HEK293 (cell line): ENCODE measurements at regions not wholly inside any gene's neighbourhood (a gene's known extent, or its start where the extent isn't known, plus 50 kb on each side); places are given as distances from the start of the nearest gene placed in this dataset.

Experiments
- KLF9 ChIP-seq: fragments of 450-650 bp; formaldehyde crosslinking; IDR thresholded peaks from 2 replicates; pipeline ENCODE4 v1.5.1; 2016; ENCODE audit warnings: missing biosample characterization, missing genetic modification characterization, low read depth
- SALL2 ChIP-seq: fragments of 450-650 bp; formaldehyde crosslinking; IDR thresholded peaks from 2 replicates; pipeline ENCODE4 v1.5.0; 2017; ENCODE audit warnings: missing biosample characterization, mild to moderate bottlenecking, missing genetic modification characterization, borderline replicate concordance
- TCF7L2 ChIP-seq: IDR thresholded peaks from 2 replicates; pipeline ENCODE4 v1.6.1; 2011; ENCODE audit warnings: low read depth, mild to moderate bottlenecking, inconsistent platforms, low read length, moderate library complexity, borderline replicate concordance
- ZBTB20 ChIP-seq: fragments of 450-650 bp; formaldehyde crosslinking; IDR thresholded peaks from 2 replicates; pipeline ENCODE4 v1.5.1; 2016; ENCODE audit warnings: missing biosample characterization, missing genetic modification characterization
- ZNF16 ChIP-seq: fragments of 450-650 bp; formaldehyde crosslinking; IDR thresholded peaks from 2 replicates; pipeline ENCODE4 v1.5.1; 2016; ENCODE audit warnings: low read depth, missing biosample characterization, missing genetic modification characterization
- ZNF350 ChIP-seq: fragments of 450-650 bp; formaldehyde crosslinking; IDR thresholded peaks from 2 replicates; pipeline ENCODE4 v1.5.0; 2017; ENCODE audit warnings: missing biosample characterization, mild to moderate bottlenecking, missing genetic modification characterization
- ZNF473 ChIP-seq: fragments of 450-650 bp; formaldehyde crosslinking; IDR thresholded peaks from 2 replicates; pipeline ENCODE4 v1.5.1; 2017; ENCODE audit warnings: missing biosample characterization, missing genetic modification characterization
- ZNF501 ChIP-seq: fragments of 450-650 bp; formaldehyde crosslinking; IDR thresholded peaks from 2 replicates; pipeline ENCODE4 v1.5.1; 2016; ENCODE audit warnings: missing biosample characterization, missing genetic modification characterization
- ZNF792 ChIP-seq: fragments of 450-650 bp; formaldehyde crosslinking; IDR thresholded peaks from 2 replicates; pipeline ENCODE4 v1.5.1; 2016; ENCODE audit warnings: missing biosample characterization, missing genetic modification characterization
- TF ChIP-seq, protein P1 (sequence below): fragments of 450-650 bp; formaldehyde crosslinking; IDR thresholded peaks from 2 replicates; pipeline ENCODE4 v1.5.1; 2017; ENCODE audit warnings: missing biosample characterization, missing genetic modification characterization
- TF ChIP-seq, protein P2 (sequence below): fragments of 450-650 bp; formaldehyde crosslinking; IDR thresholded peaks from 2 replicates; pipeline ENCODE4 v1.5.1; 2016; ENCODE audit warnings: missing biosample characterization, missing genetic modification characterization
- TF ChIP-seq, protein P3 (sequence below): fragments of 450-650 bp; formaldehyde crosslinking; IDR thresholded peaks from 2 replicates; pipeline ENCODE4 v1.5.1; 2016; ENCODE audit warnings: missing biosample characterization, missing genetic modification characterization

DNA sequence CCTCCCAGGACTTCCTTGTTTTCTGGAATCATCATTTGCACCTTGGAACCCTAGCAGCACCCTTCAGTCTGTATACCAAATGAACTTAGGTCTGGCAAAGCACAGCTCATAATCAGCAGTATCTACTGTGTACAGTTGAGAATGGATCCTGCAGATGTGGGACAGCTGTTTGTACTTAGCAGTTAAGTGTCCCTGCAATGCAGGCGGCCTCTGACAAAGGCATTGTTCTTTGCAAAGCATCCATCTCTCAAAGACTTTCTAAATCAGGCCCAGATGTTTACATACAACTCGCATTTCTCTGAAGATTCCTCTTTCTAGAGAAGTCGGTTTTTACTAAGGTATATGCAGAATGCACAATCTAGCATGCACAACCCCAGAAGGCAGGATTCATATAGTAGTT is 170.5 kb upstream of the RBM19 start:
- no peak for TF ChIP-seq SALL2 (tag by site-specific recombination)
- no peak for TF ChIP-seq ZBTB20 (tag by site-specific recombination)
- TF ChIP-seq TCF7L2 = no peak
- TF ChIP-seq, protein P1, sequence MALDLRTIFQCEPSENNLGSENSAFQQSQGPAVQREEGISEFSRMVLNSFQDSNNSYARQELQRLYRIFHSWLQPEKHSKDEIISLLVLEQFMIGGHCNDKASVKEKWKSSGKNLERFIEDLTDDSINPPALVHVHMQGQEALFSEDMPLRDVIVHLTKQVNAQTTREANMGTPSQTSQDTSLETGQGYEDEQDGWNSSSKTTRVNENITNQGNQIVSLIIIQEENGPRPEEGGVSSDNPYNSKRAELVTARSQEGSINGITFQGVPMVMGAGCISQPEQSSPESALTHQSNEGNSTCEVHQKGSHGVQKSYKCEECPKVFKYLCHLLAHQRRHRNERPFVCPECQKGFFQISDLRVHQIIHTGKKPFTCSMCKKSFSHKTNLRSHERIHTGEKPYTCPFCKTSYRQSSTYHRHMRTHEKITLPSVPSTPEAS (tag by site-specific recombination) = no peak
- no peak for TF ChIP-seq ZNF792 (tag by site-specific recombination)
- no peak for TF ChIP-seq ZNF16 (tag by site-specific recombination)
- TF ChIP-seq KLF9 (tag by site-specific recombination) = no peak
- no peak for TF ChIP-seq ZNF501 (tag by site-specific recombination)
- TF ChIP-seq, protein P2, sequence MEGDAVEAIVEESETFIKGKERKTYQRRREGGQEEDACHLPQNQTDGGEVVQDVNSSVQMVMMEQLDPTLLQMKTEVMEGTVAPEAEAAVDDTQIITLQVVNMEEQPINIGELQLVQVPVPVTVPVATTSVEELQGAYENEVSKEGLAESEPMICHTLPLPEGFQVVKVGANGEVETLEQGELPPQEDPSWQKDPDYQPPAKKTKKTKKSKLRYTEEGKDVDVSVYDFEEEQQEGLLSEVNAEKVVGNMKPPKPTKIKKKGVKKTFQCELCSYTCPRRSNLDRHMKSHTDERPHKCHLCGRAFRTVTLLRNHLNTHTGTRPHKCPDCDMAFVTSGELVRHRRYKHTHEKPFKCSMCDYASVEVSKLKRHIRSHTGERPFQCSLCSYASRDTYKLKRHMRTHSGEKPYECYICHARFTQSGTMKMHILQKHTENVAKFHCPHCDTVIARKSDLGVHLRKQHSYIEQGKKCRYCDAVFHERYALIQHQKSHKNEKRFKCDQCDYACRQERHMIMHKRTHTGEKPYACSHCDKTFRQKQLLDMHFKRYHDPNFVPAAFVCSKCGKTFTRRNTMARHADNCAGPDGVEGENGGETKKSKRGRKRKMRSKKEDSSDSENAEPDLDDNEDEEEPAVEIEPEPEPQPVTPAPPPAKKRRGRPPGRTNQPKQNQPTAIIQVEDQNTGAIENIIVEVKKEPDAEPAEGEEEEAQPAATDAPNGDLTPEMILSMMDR (tag by site-specific recombination) = no peak
- no peak for TF ChIP-seq ZNF473 (tag by site-specific recombination)
- no peak for TF ChIP-seq ZNF350 (tag by site-specific recombination)
- TF ChIP-seq, protein P3, sequence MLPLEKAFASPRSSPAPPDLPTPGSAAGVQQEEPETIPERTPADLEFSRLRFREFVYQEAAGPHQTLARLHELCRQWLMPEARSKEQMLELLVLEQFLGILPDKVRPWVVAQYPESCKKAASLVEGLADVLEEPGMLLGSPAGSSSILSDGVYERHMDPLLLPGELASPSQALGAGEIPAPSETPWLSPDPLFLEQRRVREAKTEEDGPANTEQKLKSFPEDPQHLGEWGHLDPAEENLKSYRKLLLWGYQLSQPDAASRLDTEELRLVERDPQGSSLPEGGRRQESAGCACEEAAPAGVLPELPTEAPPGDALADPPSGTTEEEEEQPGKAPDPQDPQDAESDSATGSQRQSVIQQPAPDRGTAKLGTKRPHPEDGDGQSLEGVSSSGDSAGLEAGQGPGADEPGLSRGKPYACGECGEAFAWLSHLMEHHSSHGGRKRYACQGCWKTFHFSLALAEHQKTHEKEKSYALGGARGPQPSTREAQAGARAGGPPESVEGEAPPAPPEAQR (tag by site-specific recombination) = no peak
